ENCODE measurements at regions not wholly inside any gene's neighbourhood (a gene's known extent, or its start where the extent isn't known, plus 50 kb on each side); places are given as distances from the start of the nearest gene placed in this dataset.

DNA sequence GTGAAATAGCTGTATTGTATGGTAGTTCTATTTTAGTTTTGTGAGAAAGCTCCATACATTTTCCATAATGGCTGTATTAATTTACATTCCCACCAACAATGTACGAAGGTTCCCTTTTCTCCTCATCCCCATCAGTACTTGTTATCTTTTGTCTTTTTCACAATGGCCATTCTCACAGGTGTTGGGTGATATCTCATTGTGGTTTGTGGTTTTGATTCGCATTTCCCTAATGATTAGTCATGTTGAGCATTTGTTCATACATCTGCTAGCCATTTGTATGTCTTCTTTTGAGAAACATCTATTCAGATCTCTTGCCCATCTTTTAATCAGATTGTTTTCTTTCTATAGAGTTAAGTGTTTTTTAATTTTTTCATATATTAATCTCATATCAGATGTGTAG lies 931.9 kb downstream of the IGSF11 start (continued):
- TF ChIP-seq, protein P1, sequence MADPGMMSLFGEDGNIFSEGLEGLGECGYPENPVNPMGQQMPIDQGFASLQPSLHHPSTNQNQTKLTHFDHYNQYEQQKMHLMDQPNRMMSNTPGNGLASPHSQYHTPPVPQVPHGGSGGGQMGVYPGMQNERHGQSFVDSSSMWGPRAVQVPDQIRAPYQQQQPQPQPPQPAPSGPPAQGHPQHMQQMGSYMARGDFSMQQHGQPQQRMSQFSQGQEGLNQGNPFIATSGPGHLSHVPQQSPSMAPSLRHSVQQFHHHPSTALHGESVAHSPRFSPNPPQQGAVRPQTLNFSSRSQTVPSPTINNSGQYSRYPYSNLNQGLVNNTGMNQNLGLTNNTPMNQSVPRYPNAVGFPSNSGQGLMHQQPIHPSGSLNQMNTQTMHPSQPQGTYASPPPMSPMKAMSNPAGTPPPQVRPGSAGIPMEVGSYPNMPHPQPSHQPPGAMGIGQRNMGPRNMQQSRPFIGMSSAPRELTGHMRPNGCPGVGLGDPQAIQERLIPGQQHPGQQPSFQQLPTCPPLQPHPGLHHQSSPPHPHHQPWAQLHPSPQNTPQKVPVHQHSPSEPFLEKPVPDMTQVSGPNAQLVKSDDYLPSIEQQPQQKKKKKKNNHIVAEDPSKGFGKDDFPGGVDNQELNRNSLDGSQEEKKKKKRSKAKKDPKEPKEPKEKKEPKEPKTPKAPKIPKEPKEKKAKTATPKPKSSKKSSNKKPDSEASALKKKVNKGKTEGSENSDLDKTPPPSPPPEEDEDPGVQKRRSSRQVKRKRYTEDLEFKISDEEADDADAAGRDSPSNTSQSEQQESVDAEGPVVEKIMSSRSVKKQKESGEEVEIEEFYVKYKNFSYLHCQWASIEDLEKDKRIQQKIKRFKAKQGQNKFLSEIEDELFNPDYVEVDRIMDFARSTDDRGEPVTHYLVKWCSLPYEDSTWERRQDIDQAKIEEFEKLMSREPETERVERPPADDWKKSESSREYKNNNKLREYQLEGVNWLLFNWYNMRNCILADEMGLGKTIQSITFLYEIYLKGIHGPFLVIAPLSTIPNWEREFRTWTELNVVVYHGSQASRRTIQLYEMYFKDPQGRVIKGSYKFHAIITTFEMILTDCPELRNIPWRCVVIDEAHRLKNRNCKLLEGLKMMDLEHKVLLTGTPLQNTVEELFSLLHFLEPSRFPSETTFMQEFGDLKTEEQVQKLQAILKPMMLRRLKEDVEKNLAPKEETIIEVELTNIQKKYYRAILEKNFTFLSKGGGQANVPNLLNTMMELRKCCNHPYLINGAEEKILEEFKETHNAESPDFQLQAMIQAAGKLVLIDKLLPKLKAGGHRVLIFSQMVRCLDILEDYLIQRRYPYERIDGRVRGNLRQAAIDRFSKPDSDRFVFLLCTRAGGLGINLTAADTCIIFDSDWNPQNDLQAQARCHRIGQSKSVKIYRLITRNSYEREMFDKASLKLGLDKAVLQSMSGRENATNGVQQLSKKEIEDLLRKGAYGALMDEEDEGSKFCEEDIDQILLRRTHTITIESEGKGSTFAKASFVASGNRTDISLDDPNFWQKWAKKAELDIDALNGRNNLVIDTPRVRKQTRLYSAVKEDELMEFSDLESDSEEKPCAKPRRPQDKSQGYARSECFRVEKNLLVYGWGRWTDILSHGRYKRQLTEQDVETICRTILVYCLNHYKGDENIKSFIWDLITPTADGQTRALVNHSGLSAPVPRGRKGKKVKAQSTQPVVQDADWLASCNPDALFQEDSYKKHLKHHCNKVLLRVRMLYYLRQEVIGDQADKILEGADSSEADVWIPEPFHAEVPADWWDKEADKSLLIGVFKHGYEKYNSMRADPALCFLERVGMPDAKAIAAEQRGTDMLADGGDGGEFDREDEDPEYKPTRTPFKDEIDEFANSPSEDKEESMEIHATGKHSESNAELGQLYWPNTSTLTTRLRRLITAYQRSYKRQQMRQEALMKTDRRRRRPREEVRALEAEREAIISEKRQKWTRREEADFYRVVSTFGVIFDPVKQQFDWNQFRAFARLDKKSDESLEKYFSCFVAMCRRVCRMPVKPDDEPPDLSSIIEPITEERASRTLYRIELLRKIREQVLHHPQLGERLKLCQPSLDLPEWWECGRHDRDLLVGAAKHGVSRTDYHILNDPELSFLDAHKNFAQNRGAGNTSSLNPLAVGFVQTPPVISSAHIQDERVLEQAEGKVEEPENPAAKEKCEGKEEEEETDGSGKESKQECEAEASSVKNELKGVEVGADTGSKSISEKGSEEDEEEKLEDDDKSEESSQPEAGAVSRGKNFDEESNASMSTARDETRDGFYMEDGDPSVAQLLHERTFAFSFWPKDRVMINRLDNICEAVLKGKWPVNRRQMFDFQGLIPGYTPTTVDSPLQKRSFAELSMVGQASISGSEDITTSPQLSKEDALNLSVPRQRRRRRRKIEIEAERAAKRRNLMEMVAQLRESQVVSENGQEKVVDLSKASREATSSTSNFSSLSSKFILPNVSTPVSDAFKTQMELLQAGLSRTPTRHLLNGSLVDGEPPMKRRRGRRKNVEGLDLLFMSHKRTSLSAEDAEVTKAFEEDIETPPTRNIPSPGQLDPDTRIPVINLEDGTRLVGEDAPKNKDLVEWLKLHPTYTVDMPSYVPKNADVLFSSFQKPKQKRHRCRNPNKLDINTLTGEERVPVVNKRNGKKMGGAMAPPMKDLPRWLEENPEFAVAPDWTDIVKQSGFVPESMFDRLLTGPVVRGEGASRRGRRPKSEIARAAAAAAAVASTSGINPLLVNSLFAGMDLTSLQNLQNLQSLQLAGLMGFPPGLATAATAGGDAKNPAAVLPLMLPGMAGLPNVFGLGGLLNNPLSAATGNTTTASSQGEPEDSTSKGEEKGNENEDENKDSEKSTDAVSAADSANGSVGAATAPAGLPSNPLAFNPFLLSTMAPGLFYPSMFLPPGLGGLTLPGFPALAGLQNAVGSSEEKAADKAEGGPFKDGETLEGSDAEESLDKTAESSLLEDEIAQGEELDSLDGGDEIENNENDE (IDR thresholded peaks at IDR 0.05; ENCODE audit: insufficient replicate concordance, low read length) = no peak
- no peak for TF ChIP-seq SUZ12 (IDR thresholded peaks at IDR 0.05; ENCODE audit: low read length)
- TF ChIP-seq SP2 (IDR thresholded peaks at IDR 0.05; ENCODE audit: low read length) = no peak
